GM19438 (cell line): ENCODE measurements at regions not wholly inside any gene's neighbourhood (a gene's known extent, or its start where the extent isn't known, plus 50 kb on each side); places are given as distances from the start of the nearest gene placed in this dataset.
"Not testable (repeated sequence)": the region's sequence is repeated elsewhere in the genome, so short reads cannot be mapped to it uniquely, and the experiment has no call there.

ENCODE experiments used
- ATAC-seq: cut with Tn5 transposase; IDR thresholded peaks from one replicate; pipeline ENCODE4 v1.9.1; 2021; ENCODE audit warnings: low read depth; ENCODE audit not compliant: unreplicated experiment

DNA sequence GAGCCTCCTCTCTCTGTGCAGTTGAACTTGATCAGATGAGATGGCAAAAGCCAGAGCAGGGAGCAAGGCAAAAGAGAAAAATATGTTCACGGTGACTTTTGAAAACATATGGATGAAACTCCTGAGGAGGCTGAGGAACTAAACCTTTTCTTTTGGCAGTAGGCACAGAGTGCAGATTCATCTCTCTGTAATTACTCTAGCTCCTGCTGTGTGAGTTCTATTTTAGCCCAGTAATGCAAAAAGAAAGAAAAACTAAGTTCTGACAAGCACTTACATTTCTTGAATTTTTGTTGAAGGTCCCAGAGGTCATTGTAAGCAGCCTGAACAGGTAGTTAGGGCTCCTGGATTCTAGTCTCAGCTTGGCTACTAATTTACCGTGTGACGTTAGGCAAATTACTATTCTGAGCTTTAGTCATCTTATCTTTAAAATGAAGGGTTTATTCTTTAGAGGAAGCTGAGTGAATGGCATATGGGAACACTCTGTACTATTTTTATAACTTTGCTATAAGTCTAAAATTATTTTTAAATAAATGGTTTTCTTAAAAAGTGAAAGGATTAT lies 114.7 kb upstream of the NBPF26 start:
- ATAC-seq = not testable (repeated sequence)

DNA sequence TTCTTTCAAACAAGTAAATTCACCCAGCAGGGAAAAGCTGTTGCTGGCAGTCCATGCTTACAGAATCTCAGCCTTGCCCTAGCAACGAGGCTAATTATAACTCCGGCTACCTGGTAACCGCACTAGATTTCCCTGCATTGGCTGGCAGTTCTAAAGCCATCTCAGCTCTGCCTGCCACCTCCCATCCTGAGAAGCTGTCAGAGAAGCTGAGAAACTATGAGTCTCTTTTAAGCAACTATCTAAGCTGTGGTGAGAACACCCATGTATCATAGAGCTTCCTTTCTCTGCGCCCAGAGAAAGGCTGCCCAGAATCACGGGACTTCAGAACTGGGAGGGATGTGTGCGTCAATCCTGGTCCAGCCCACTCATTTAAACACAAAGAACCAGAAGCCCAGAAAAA lies 113.9 kb upstream of the NBPF26 start:
- not testable (repeated sequence) for ATAC-seq

DNA sequence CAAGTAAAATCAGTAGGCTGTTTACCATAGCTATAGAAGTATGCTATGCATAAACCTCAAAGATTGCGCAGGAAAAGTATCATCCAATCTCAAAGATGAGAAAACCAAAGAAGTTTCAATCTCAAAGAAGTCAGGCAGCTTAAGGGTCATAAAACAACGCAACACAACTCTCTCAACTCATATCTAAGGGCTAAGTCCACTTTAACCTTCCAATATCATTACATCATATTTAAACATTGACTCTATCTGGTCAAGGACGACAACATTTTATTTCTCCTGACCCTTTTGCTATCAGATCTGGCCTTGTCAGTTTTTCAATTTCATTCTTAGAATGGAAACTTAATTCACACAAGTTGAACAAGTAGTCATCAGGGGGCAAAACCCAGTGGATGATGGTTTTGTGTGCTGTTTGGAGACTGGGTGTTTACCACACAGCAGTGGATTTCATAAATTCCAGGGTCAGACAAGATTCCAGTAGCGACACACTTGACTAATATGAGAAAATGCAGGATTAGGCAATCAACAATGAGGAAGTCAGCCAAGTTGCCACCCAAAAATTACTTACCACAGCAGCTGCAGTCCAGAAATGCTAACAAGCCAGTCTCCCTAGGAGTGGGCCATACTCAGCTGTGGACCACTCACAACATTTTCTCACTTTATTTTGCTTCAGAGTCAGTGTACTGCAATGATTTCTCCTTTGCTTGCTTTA lies 108.7 kb upstream of the NBPF26 start:
- not testable (repeated sequence) for ATAC-seq

DNA sequence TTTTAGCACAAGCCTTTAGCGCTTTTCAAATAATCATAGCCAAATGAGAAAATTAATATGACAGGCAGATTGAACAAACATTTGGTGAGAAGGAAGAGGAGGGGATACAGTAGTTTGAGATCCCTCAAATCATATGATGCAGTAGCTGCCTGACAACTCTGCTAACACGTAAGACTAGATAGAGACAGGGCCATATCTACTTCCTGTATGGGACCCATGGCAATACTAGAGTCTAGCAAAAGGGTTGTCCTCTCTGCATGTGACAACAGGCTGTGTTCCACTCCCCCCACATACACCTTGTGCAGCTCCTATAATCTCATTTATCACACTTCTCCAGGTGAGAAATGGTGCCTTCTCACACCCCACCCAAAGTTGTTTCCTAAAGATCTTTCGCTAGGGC lies 106.3 kb upstream of the NBPF26 start:
- not testable (repeated sequence) for ATAC-seq

DNA sequence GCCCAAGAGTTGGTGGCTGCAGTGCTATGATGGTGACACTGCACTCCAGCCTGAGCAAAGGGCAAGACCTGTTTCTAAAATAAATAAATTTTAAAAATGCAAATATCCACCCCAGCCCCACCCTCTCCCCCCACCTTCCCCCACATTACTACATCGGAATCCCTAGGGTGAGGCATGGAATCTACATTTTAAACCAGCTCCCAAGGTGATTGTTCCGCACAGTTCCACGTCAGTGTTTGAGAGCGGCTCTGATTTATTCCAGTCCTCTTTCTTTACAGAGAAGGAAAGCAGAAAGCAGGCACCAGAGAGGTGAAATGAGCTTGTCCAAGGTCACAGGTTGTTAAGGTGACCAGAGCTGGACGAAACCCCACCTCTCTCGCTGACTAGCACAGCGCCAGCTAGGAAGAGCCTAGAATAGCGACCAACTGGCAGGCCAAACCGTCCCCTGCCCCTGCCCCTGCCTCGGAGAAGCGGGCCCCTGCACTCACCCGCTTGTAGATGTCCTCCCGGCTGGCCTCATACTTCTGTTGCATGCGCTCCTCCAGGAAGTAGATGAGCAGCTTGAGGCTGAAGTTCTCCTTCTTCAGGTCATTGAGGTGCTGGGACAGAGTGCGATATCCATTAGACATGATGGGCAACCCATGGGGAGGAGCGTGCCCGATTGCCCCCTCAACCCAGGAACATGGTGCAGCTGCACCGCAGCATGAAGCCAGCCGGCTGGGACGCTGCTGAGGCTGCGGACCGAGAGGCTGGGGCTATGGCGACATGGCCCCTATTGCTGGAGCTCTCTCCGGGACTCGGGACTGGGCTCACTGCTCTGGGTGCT lies 103.7 kb upstream of the NBPF26 start:
- not testable (repeated sequence) for ATAC-seq

DNA sequence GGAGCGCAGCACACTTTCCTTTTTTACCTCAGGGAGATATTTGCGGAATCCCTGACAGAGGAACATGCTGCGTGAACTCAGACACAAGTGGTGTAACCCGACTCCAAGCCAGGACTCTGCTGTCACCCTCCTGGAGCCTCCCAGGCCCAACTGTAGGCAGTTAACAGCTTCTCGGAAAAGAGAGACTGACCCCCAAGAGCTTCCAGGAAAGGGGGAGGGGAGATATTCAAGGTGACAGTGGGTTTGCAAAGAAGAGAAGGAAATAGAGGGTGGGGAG lies 103.1 kb upstream of the NBPF26 start:
- ATAC-seq = not testable (repeated sequence)

DNA sequence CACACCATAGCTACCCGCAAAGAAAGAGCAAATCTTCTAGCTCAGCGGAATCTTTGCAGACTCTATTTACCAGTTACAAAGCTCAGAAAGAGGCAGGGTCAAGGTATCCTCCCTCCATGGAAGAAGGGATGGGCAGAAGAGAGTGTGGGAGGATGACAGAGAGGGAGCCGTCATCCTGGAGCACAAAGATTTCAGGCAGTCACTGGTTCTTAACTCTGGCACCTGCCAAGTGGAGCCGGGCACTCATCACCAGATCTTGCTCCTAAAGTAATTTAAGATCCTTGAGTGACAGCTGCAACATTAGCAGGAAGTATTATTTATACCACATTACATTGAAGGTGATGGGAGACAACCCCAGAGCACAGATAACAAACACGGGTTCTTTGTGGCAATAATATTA lies 102.5 kb upstream of the NBPF26 start:
- not testable (repeated sequence) for ATAC-seq

DNA sequence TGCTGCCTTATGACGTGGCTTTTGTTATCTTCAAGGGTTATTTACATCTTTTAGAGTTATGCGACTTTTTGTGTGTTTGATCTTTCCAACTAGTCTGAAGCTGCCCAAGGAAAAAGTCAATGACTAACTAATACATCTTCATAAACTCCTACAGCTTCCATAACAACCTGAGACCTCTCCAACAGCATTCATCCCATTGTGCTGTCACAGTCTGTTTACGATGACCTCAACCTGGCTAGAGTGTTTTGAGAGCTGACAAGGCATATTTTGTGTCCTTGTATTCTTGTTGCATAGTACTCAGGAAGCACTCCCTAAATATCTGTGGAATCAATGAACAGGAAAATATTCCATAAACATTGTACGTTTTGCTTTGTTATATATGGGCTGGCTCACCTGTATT lies 100.2 kb upstream of the NBPF26 start:
- ATAC-seq = not testable (repeated sequence)

DNA sequence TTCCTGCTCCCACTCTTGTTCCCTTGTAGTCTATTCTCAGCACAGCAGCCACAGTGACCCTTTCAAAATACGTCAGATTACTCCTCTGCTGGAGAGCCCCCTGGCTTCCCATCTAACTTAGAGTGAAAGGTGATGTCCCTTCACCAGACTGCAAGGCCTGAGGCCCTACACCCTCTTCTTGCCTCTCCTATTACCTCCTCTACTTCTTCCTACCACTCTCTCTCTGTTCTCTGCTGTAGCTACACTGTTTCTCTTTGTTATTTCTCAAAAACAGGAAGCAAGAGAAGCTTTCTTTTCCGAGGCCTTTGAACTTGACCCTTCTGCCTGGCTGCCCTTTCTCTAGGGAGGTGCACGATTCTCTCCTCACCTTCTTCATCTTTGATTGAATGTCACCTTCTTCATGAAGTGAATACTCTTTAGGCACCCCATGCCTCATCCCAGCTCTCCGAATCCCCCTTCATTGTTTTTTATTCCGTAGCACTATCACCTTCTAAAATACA lies 99.1 kb upstream of the NBPF26 start:
- ATAC-seq = not testable (repeated sequence)

DNA sequence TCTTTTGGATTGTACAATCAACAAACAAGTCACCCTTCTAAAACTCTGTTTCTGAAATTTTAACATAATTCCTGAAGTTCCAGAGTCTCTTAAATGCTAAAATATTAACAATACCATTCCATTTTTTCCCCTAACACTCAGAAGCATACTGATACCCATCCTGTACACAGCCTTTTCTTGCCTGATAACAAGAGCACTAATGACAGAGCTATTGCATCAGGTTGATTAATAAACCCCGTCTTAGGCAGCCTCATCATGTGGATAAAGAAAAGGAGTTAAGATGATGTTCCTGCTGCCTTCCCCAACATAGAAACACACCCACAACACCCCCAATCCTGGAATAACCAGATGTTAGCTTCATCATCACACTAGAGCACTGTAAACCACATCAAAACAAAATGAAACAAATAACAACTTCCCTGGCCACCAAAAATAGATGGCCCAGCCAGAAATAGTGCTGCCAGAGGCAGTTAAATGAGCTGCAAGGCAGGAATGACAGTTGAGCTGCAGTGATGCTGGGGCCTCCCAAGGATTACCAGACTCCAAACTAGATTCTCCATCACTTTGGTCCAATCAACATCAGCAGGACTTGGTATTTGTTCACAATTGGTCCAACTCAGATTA lies 93.8 kb upstream of the NBPF26 start:
- ATAC-seq = not testable (repeated sequence)

DNA sequence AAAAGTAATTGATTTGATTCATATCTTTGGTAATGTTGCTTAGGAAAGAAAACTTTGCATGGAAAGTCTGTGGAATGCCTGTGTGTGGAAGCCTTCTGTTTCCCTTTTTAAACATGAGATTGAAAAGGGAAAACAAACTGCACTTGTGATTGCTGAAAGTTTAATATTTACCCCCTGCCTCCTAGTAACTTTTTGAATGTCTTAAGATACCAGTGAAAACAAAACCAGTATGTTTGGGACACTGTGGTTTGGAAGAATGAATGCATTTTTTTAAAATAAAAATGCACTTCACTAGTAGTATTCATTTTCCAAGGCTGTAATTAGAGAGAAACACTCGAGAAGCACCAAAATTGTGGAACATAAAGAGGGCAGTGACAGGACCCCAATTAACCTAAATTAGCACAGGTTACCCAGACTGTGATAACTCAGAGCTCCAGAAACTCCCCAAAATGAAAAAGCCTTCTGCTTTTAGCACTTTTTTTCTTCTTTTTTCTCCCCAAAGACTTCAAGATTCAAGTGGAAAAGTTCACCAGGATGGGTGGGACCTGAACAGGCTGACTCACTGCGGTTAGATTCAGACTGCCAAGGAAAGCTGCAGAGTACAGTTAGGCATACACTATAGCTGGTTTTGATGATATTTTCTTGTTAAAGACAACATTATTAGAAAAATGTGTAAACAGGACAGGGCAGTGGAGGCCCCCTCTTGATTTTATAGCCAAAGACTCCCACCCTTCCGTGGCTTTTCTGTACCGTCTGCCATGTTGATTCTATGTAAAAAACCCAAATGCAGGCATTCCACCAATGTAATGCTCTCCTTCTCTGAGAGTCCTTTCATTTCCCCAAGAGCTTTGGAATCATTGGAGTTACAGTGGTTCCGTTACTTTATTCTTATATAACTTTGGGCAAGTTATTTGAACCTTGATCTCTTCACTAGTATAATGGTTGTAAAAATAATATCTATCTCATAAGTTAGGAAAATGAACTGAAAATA lies 88.6 kb upstream of the NBPF26 start:
- ATAC-seq = not testable (repeated sequence)

DNA sequence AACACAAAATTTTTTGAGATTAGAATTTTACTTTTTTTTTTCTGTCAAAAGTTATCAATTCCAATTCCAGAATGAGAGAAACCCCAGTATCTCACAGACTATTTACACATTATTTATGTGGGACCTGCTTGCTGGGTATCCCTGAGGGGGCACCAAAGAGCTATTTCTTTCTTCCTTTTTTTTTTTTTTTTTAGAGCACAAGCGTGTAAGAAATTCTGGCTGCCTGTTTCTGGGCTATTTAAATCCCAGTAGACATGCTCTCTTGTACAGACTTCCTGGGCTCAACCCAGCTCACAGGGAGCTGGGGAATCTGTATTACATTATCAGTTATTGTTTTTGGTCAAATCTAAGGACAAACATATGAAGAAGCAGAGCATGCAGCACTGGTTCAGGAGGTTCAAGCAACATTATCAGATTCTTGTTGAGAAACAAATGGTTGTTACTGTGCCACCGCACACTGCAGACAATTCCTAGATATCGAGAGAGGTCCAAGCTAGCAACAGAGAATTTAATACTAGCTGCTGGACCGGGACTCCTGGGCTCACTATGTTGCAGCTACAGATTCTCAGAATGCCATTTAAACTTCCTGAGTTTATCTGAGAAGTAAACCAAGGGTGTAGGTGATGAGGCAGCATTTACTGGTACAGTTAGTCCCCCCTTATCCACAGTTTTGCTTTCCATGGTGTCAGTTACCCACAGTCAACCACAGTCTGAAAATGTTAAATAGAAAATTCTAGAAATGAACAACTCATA lies 83.3 kb upstream of the NBPF26 start:
- not testable (repeated sequence) for ATAC-seq

DNA sequence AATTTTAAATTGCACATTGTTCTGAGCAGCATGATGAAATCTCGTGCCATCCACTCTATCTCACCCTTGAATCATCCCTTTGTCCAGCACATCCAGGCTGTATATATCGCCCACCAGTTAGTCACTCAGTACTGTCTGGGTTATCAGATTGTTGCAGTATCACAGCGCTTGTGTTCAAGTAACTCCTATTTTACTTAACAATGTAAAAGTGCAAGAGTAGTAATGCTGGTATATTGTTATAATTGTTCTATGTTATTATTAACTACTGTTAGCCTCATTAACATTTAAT lies 82.8 kb upstream of the NBPF26 start:
- ATAC-seq = not testable (repeated sequence)

DNA sequence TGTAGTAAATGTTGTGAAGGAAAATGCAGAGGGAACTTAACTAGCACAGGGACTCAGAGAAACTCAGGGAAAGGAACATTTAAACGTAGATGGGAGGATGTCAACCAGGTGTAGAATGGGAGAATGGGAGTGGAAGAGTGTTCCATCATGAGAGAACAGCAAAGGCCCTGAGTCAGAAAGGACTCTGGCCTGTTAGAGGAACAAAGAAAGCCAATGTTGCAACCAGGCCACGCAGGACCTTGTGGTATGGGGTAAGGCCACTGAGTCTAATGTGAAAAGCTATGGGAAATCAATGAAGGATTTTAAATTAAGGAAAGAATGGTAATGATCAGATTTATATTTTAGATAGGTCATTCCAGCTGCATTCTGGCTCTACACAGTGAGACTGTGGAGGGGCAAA lies 76.6 kb upstream of the NBPF26 start:
- not testable (repeated sequence) for ATAC-seq

DNA sequence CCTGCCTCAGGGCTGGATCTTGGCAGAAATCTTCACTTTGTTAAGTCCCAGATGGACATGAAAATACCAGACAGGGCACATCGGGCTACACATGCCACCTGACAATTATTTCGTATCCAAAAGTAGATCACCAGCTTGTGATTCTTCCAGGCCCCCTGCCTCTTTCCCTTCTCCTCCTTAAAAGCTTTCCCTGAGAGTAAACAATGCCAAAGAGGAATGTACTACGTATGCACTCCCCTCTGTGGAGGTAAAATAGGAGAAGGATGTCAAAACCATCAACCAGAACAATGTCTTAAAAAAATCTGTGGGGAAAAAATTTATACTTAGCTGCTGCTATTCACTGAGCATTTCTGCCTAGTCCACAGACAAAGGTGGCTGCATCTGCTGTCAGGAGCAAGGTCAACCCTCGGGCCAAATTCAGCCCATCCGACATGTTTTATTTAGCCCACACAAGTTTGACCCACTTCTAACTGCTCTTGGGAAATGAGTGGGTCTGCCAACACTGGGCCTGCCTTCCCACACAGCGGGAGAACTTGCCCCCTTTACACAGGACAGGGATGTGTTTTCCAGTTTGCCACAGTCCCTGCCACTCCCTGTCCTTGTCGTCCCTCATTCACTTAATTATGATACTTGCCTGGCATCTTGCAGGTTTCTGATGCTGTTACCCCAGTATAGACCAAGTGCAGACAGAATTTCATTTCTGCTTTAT lies 74.7 kb upstream of the NBPF26 start:
- not testable (repeated sequence) for ATAC-seq

DNA sequence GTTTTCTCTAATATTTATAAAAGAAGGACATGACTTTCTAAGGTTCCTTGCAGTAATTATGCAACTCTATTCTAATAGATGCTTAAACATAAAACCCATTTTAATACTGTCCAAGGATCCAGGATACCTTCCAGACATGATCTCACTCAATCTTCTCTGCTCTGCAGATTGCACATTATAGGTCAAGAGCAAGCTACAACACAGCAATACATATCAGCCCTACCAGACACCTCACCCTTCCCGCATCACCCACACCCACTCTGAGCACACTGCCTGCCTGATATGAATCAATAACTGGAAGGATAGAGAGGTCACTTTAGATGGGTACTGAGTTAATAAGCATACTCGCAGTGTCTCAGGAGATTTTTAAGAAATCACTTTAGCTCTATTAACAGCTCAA lies 74.0 kb upstream of the NBPF26 start:
- ATAC-seq = not testable (repeated sequence)

DNA sequence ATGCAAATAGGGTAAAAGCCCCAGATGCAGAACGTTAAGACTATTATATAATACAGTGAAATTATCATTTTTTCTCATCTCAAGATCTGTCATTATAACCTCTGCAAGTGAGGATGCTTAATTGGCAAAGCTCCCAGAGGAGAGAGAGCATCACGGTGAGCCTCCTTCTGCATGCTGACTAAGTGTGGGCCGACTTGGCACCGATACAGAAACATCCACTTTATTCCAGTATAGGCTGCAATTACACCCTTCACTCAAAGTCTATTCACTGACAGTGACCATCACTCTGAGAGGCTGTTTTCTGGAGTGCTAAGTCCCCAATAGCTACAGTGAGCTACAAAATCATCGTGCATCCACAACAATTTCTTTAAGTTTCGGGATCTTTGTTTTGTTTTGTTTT lies 69.6 kb upstream of the NBPF26 start:
- not testable (repeated sequence) for ATAC-seq

DNA sequence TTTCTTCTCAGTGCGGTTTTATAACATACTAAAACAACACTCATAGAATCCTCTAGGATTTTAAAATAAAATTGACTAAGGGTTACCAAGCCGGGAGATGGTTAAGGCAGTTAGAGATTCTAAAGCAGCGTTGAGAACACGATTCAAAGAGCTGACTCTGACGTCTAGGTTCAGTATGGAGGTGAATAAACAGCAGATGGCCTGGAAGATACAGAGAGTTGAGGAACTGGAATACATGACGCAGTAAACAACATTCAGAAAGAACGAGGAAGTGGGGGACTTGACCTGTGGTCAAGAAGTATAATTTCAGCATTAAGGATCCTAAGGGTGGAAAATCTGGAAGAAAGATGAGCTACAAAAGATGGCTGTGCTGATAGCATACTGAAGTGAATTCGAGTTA lies 68.4 kb upstream of the NBPF26 start:
- ATAC-seq = not testable (repeated sequence)

DNA sequence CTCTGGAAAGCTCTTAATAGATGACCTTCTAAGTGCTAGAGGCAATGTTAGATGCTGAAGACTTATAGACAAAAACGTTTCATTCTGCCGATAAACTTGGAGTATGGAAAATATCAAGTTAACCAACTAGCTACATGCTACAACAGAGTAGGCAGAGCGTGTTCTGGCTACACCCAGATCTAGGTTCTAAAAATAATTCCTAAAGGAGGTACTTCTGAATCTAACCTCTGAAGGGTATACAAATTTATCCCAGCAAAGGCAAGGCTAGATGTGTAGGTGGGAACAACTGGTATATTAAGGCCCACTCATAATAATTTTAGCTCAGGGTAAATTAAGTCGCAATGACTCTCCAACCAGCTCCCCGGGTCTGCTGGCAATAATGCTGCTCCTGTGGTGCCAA lies 67.6 kb upstream of the NBPF26 start:
- ATAC-seq = not testable (repeated sequence)
